HG03521 (cell line): ENCODE measurements at regions not wholly inside any gene's neighbourhood (a gene's known extent, or its start where the extent isn't known, plus 50 kb on each side); places are given as distances from the start of the nearest gene placed in this dataset.

Experiments used
- ATAC-seq: cut with Tn5 transposase; IDR thresholded peaks from one replicate; pipeline ENCODE4 v1.9.1; 2021; ENCODE audit warnings: mild to moderate bottlenecking, moderate library complexity; ENCODE audit not compliant: unreplicated experiment

DNA sequence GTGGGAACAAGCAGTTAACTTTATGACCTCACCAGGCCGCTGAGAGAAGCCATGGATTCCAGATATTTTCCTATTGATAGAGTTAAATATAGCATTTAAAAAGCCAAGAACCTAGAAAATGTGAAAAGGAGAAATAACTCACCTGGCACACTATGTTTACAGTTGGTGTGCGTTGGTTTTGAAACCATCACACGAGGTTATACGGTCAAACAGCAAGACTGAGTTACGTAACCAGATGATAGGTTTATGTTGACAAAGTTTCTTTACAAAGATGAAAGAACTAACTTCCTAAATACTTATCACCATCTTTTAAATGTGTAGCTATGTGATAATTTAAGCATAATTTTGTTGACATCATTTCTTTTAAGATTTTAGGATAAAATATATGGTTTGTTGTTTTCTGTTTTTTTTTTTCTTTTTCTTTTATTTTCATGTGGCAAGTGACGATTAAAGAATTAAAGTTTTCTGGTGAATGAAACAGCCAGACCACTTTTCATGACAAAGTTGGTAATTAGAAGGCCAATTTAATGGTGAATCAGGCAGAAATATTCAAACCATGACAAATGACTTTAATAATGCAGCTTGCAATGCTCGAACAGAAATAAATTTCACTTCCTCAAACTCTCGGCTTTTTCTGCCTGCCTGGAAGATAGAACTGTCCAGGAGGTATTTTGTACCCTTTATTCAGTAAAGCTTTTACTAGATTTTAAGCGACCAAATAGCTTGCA, 339.1 kb upstream of the OBI1 start:
- no peak for ATAC-seq

- ATAC-seq: no peak
These were observed 334.8 kb upstream of the OBI1 start for GRCh38 chr13:78993792-78994191.

DNA sequence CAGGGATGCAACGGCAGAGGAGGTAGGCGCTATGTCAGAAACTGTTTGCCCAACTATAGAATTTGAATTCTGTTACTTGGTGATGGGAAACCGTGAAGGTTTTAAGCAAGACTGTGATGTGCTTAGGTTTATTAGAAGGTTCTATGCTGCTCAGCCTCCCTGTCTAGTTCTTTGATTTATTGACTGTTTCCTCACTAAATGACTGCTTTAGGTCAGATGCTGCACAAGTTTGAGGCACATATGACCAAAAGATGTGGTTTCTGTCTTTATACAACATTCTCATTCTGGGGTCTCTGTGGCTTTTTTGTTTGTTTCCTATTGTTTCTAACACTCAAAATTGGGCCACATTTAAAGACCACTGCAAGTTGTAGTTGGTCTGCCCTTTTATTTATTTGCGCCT, 323.0 kb upstream of the OBI1 start:
- no peak for ATAC-seq

- no peak for ATAC-seq
These were observed 320.4 kb upstream of the OBI1 start for GRCh38 chr13:78979349-78979748.

DNA sequence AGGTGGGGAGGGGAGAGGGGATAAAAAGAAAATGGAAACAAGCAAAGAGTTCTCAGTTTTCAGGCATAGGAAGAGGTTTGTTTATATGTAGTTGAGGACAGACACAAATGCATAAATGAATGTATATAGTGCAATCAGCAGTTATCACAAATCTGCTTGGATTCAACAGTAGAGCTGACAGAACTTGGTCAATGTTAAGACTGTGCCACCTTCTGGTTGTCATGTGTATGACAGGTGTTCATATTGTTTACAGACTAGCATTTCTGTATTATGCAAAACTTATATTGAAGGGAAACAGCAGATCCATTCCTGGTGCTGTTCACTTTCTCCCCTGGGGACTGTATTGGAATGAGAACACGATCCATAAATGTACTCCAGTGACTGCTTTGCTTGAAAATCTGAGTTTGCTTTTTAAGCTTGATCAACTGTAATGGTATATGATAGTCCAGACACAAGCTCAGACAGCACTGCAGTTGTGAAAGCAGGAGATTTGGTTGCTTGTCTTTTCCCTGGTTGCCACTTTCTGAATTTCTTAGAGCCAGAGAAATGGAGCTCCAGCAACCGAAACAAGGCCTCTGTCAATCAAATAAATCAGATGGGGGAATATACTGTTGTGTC, 319.5 kb upstream of the OBI1 start:
- ATAC-seq: peak; percentile 86

- no peak for ATAC-seq
These were observed 318.4 kb upstream of the OBI1 start for GRCh38 chr13:78977311-78977710.

- ATAC-seq: no peak
These were observed 317.7 kb upstream of the OBI1 start for GRCh38 chr13:78976696-78977095.

- ATAC-seq: no peak
These were observed 313.6 kb upstream of the OBI1 start for GRCh38 chr13:78972561-78972960.

GRCh38 chr13:78971355-78972025, 312.5 kb upstream of the OBI1 start:
- no peak for ATAC-seq

- no peak for ATAC-seq
These were observed 301.9 kb upstream of the OBI1 start for GRCh38 chr13:78960881-78961280.

DNA sequence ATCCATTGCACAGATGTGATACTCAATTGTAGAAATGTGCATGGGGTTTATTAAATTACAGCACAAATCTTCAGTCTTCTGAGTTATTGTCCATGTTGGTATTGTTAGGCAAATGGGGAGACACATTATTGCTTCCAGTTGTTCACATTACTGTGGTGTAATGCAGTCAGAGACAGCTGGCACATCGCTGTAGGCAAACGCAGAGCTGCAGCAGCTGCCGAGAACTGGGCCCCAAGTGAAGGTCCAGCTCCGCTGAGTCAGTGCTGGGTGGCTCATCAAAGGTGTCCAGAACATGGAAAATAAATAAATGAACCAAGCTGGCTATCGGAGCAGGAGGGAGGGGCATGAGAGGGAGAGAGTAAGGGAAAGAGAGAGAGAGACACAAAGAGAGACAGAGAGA, 299.1 kb upstream of the OBI1 start:
- no peak for ATAC-seq

- ATAC-seq: no peak
These were observed 281.6 kb upstream of the OBI1 start for GRCh38 chr13:78940455-78941130.

DNA sequence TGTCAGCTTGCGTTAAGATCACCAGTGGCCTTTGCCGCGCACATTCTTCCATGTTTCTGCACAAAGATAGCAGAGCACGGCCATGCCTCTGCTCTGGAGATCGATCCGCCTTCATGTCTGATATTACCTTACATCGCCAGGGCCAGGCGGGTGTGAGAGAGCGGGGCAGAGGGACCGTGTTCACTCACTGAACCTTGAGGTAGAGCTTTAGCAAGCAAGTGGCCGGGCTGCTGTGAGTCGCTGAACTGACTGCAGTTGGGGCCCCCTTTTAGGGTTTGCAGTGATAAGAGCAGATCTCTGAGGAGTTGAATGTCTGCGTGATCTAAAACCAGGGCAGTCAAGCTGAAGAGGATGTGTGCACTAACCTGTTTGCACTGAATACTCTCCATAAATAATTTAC, 275.4 kb upstream of the OBI1 start:
- ATAC-seq: no peak

DNA sequence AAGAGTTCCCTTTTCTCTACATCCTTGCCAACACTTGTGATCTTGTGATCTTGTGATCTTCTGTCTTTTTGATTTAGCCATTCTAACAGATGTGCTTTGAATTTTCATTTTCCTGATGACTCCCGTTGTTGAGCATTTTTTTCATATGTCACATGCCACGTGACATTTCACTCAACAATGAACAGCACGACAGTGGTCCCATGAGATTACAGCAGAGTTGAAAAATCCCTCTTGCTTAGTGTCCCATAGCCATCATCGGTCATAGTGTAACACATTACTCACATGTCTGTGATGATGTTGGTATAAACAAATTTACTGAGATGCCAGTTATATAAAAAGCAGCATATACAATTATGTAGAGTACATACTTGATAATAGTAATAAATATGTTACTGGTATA, 256.1 kb upstream of the OBI1 start:
- no peak for ATAC-seq

DNA sequence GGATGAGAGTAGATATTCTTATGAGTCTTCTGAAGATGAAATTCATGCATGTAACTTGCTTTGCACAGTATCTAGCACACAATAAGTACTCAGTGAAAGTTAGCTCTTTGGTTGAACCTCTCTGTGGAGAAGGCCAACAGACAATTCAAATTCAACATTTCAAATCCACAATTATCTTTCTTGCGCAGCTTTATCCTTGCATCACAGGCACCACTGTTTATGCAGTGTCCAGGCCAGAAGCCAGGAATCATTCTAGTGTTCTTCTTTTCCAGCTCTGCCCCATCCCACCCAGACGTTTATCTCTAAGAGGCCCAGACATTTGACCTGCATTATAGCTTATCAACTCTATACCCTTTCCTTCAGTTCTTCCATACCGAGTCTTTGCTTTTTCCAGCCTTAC, 254.7 kb upstream of the OBI1 start:
- no peak for ATAC-seq

DNA sequence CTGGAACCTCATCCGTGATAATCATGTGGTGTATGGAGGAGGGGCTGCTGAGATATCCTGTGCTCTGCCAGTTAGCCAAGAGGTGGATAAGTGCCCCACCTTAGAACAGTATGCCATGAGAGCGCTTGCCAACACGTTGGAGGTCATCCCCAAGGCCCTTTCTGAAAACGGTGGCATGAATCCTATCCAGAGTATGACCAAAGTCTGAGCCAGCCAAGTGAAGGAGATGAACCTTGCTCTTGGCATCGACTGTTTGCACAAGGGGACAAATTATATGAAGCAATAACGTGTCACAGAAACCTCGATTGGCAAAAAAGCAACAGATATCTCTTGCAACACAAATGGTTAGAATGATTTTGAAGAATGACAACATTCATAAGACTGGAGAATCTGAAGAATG, 251.2 kb upstream of the OBI1 start:
- no peak for ATAC-seq

GRCh38 chr13:78909276-78909675, 250.3 kb upstream of the OBI1 start:
- no peak for ATAC-seq

DNA sequence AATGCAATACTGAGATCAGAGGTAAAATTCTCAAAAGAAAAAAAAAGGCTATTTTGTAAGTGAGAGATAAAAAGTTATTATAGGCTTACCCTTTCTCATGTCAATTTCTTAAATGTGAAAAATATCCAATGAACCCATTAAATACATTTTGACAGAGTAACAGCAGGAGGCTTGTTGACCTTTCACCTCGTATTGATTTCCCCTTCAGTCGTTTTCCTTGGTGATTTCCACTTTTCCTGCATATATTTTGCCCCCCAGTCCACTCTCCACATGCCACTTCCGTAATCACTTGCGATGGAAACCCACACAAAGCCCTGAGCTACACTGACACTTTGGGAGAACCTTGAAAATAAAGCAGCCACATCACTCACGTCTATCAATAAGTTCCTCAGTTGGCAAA, 248.1 kb upstream of the OBI1 start:
- ATAC-seq: no peak

- no peak for ATAC-seq
These were observed 238.2 kb upstream of the OBI1 start for GRCh38 chr13:78897200-78897599.

DNA sequence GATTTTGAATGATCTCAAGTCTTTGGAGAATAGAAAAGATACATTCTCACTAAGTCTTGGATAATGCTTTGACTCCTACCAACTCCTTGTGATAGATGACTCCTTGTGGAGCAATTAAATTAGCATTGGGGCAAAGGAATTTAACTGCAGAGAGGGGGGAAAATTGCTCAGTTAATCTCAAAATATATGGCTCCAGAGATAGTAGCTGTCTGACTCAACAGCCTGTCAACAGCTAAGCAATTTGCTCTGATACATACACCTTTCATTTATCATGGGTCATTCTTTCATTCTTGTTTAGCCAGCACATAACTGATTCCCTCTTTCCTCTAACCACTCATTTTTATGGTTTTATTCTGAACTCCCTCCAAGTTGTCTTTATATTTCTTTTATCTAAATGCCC, 225.6 kb upstream of the OBI1 start:
- no peak for ATAC-seq

DNA sequence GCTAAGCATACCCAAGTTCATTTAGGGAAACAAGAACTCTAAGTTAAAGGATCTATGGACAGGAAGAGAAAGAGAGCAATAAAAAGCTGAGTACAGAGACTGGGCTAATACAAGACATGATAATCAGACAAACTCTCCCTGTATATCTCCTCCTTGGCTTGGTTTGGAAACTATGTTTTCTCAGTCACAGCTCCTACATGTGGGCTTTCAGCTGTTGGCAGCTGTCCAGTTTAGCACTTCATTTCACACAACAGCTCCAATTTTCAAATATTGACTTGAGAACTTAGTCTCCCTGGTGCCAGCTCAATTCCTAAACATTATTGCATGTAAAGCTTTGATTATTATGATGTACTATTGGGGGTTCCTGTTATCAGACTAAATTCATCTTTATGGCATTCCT, 222.8 kb upstream of the OBI1 start:
- no peak for ATAC-seq

GRCh38 chr13:78881054-78881453, 222.1 kb upstream of the OBI1 start:
- no peak for ATAC-seq
